Kidney (tissue), 13 donors: ENCODE measurements at regions not wholly inside any gene's neighbourhood (a gene's known extent, or its start where the extent isn't known, plus 50 kb on each side); places are given as distances from the start of the nearest gene placed in this dataset.

ENCODE experiments used
- DNase-seq, 5 donors: peaks; one replicate each; pipeline ENCODE4 v3.0.0-alpha.2; 2013 to 2020
- FAIRE-seq: peaks from 2 replicates; lab custom pipeline; 2012; peaks lifted over from hg19 to GRCh38; lab: Jason Lieb, UNC
- H3K27ac ChIP-seq, 2 donors: one replicate each; pipeline ENCODE4 v1.7.0; 2013; ENCODE audit warnings: low read depth in 2 of 2, low read length in 2 of 2, inconsistent platforms in 1 of 2
- H3K27me3 ChIP-seq: one replicate; pipeline ENCODE4 v1.7.1; 2013; ENCODE audit warnings: low read length, inconsistent platforms; ENCODE audit not compliant: control insufficient read depth, insufficient read depth
- H3K36me3 ChIP-seq, 3 donors: one replicate each; pipeline versions ENCODE4 v1.7.0 to v1.7.1; 2013; ENCODE audit warnings: low read length in 3 of 3, control low read depth in 1 of 3, inconsistent platforms in 1 of 3; ENCODE audit not compliant: insufficient read depth in 3 of 3, control insufficient read depth in 2 of 3
- H3K4me1 ChIP-seq, 3 donors: one replicate each; pipeline versions ENCODE4 v1.7.0 to v1.7.1; 2013; ENCODE audit warnings: low read length in 3 of 3, inconsistent platforms in 1 of 3, low read depth in 1 of 3; ENCODE audit not compliant: control insufficient read depth in 2 of 3, insufficient read depth in 2 of 3
- H3K4me3 ChIP-seq, 3 donors: one replicate each; pipeline versions ENCODE4 v1.7.0 to v1.8.1; 2013; ENCODE audit warnings: low read length in 3 of 3, control low read depth in 1 of 3, inconsistent platforms in 1 of 3
- H3K9ac ChIP-seq, 3 donors: one replicate each; pipeline versions ENCODE4 v1.7.0 to v1.7.1; 2013; ENCODE audit warnings: low read length in 3 of 3, control low read depth in 1 of 3, inconsistent platforms in 1 of 3
- H3K9me3 ChIP-seq, 3 donors: one replicate each; pipeline versions ENCODE4 v1.7.0 to v1.7.1; 2013; ENCODE audit warnings: low read length in 3 of 3, control low read depth in 1 of 3, inconsistent platforms in 1 of 3; ENCODE audit not compliant: control insufficient read depth in 2 of 3, insufficient read depth in 1 of 3
- CTCF ChIP-seq: IDR thresholded peaks from 3 replicates; pipeline ENCODE4 v1.5.1; 2012; ENCODE audit warnings: mild to moderate bottlenecking, moderate library complexity, borderline replicate concordance; ENCODE audit not compliant: insufficient read depth; ENCODE audit errors: extremely low read depth
- intact Hi-C: fragments of 100-400 bp; cut with DNase I; formaldehyde crosslinking; loops from one replicate; pipeline ENCODE4 v1.11.1; 2022
- donor health status: control.
- donor health status: control.
- donor health status: control.
- donor health status: control.
- donor health status: control.
- donor health status: DM: yes; HTN: yes; CAD: no.
- donor health status: Normal renal cell carcinoma (clear cell type).

- intact Hi-C loops = no loop called here
- Histone ChIP-seq H3K9me3 (peaks cover 0 to 46% (median 13%) of the 10 kb centered on the region in 3 donors), H3K9ac (no peak overlapping the region), H3K4me1 (no peaks in the 10 kb centered on the region), H3K27ac (no peak overlapping the region), H3K4me3 (no peak overlapping the region), H3K27me3 (no peaks in the 10 kb centered on the region), H3K36me3 (no peaks in the 10 kb centered on the region)
- no peak for TF ChIP-seq CTCF
- DNase-seq (no peak), FAIRE-seq (no peak)
Observed at GRCh38 chr2:31698722-31699121, 118.0 kb upstream of the SRD5A2 start.

GRCh38 chr2:31696068-31696467, 115.3 kb upstream of the SRD5A2 start:
- TF ChIP-seq CTCF = no peak
- Histone ChIP-seq H3K27ac (no peak overlapping the region), H3K27me3 (no peaks in the 10 kb centered on the region), H3K4me1 (no peaks in the 10 kb centered on the region), H3K36me3 (no peaks in the 10 kb centered on the region), H3K9me3 (peaks cover 0 to 61% (median 23%) of the 10 kb centered on the region in 3 donors), H3K9ac (no peak overlapping the region), H3K4me3 (no peak overlapping the region)
- no peak for FAIRE-seq
- no peak for DNase-seq
- intact Hi-C loops = no loop called here

- H3K36me3 ChIP-seq = no peaks in the 10 kb centered on the region
- intact Hi-C loops = no loop called here
- H3K9me3 ChIP-seq = peaks cover 0 to 64% (median 23%) of the 10 kb centered on the region in 3 donors
- no peak for DNase-seq
- no peak overlapping the region for H3K27ac ChIP-seq
- H3K27me3 ChIP-seq = no peaks in the 10 kb centered on the region
- no peak overlapping the region for H3K9ac ChIP-seq
- TF ChIP-seq CTCF = no peak
- H3K4me1 ChIP-seq = no peaks in the 10 kb centered on the region
- no peak overlapping the region for H3K4me3 ChIP-seq
- no peak for FAIRE-seq
Observed at GRCh38 chr2:31694444-31694843, 113.7 kb upstream of the SRD5A2 start.

- FAIRE-seq (no peak), DNase-seq (peak in 2 of 5 donors; percentile 0 to 1)
- H3K4me1 ChIP-seq = no peaks in the 10 kb centered on the region
- H3K9ac ChIP-seq = no peak overlapping the region
- no peak overlapping the region for H3K27ac ChIP-seq
- TF ChIP-seq CTCF = no peak
- intact Hi-C loops = no loop called here
- no peaks in the 10 kb centered on the region for H3K36me3 ChIP-seq
- H3K4me3 ChIP-seq = no peak overlapping the region
- no peaks in the 10 kb centered on the region for H3K27me3 ChIP-seq
- peaks cover 0 to 64% (median 23%) of the 10 kb centered on the region in 3 donors for H3K9me3 ChIP-seq
Observed at GRCh38 chr2:31693882-31694281, 113.1 kb upstream of the SRD5A2 start.
